Keratinocyte (primary cell): ENCODE measurements at regions not wholly inside any gene's neighbourhood (a gene's known extent, or its start where the extent isn't known, plus 50 kb on each side); places are given as distances from the start of the nearest gene placed in this dataset.

Experiments
- DNase-seq: peaks from one replicate; pipeline ENCODE4 v3.0.0-alpha.2; 2011; ENCODE audit warnings: low read depth, missing footprints, low spot score
- FAIRE-seq: peaks from 2 replicates; lab custom pipeline; 2011; peaks lifted over from hg19 to GRCh38; lab: Jason Lieb, UNC
- H2AFZ ChIP-seq: 2 replicates; pipeline ENCODE4 v1.6.0; 2012; ENCODE audit warnings: low read length, control low read depth, inconsistent platforms; ENCODE audit not compliant: control insufficient read depth
- H3K27ac ChIP-seq: 2 replicates; pipeline ENCODE4 v1.5.1; 2011; ENCODE audit warnings: low read length; ENCODE audit not compliant: control insufficient read depth, insufficient read depth
- H3K27me3 ChIP-seq: 3 replicates; pipeline ENCODE4 v1.6.0; 2011; ENCODE audit warnings: low read length; ENCODE audit not compliant: control insufficient read depth, insufficient read depth; ENCODE audit errors: extremely low read depth
- H3K36me3 ChIP-seq, 2 experiments: 2 replicates in 1 of 2; 3 replicates in 1 of 2; pipeline ENCODE4 v1.5.1; 2011; ENCODE audit warnings: low read length in 2 of 2, mild to moderate bottlenecking in 1 of 2; ENCODE audit not compliant: control insufficient read depth in 2 of 2, insufficient read depth in 2 of 2; ENCODE audit errors: extremely low read depth in 1 of 2
- H3K4me1 ChIP-seq: 3 replicates; pipeline ENCODE4 v1.5.1; 2011; ENCODE audit warnings: low read length; ENCODE audit not compliant: control insufficient read depth, insufficient read depth; ENCODE audit errors: extremely low read depth
- H3K4me2 ChIP-seq: 3 replicates; pipeline ENCODE4 v1.6.0; 2011; ENCODE audit warnings: low read depth, low read length; ENCODE audit not compliant: control insufficient read depth, insufficient read depth; ENCODE audit errors: extremely low read depth
- H3K4me3 ChIP-seq, 3 experiments: fragments of 200-600 bp in 1 of 3; sonication (generic) in 1 of 3; 2 replicates in 2 of 3; 3 replicates in 1 of 3; pipeline ENCODE4 v1.5.1; 2011 to 2016; ENCODE audit warnings: low read length in 3 of 3, mild to moderate bottlenecking in 3 of 3, control low read depth in 2 of 3, inconsistent platforms in 1 of 3, low read depth in 1 of 3, mixed read lengths in 1 of 3, mixed run types in 1 of 3, moderate library complexity in 1 of 3; ENCODE audit not compliant: control insufficient read depth in 2 of 3, insufficient read depth in 2 of 3; ENCODE audit errors: extremely low read depth in 1 of 3
- H3K79me2 ChIP-seq: 2 replicates; pipeline ENCODE4 v1.6.0; 2012; ENCODE audit warnings: low read length; ENCODE audit not compliant: control insufficient read depth, insufficient read depth
- H3K9ac ChIP-seq: 3 replicates; pipeline ENCODE4 v1.6.0; 2011; ENCODE audit warnings: low read length; ENCODE audit not compliant: control insufficient read depth, insufficient read depth; ENCODE audit errors: extremely low read depth
- H3K9me1 ChIP-seq: 3 replicates; pipeline ENCODE4 v1.6.0; 2011; ENCODE audit warnings: low read length; ENCODE audit not compliant: control insufficient read depth, insufficient read depth; ENCODE audit errors: extremely low read depth
- H3K9me3 ChIP-seq: 2 replicates; pipeline ENCODE4 v1.5.1; 2012; ENCODE audit warnings: low read depth, low read length; ENCODE audit not compliant: control insufficient read depth
- H4K20me1 ChIP-seq: 3 replicates; pipeline ENCODE4 v1.6.0; 2011; ENCODE audit warnings: low read length; ENCODE audit not compliant: control insufficient read depth, insufficient read depth; ENCODE audit errors: extremely low read depth
- CTCF ChIP-seq, 3 experiments: IDR thresholded peaks in 1 of 3; conservative IDR thresholded peaks in 1 of 3; optimal IDR thresholded peaks in 1 of 3; 2 replicates in 2 of 3; 3 replicates in 1 of 3; pipeline versions ENCODE3 to v1.5.1; 2011; ENCODE audit warnings: low read length in 3 of 3, mild to moderate bottlenecking in 3 of 3, moderate library complexity in 2 of 3, control low read depth in 1 of 3, inconsistent platforms in 1 of 3; ENCODE audit not compliant: insufficient read depth in 2 of 3; ENCODE audit errors: extremely low read depth in 1 of 3
- EZH2 ChIP-seq: IDR thresholded peaks from one replicate; pipeline ENCODE4 v1.6.1; 2012; ENCODE audit warnings: inconsistent platforms, mild to moderate bottlenecking, low read length, moderate library complexity
- dilution Hi-C: fragments of 300-500 bp; cut with MboI; formaldehyde crosslinking; loops from one replicate; pipeline ENCODE4 v1.7.0; 2020; ENCODE audit warnings: low sequenced_read_pairs; ENCODE audit not compliant: extremely low pct_ligation_motif_present

GRCh38 chr2:193824474-193824873 lies 1629.7 kb upstream of the TMEFF2 start:
- Histone ChIP-seq H2AFZ (no peak overlapping the region), H3K9me1 (no peaks in the 10 kb centered on the region), H3K9me3 (no peaks in the 10 kb centered on the region), H3K79me2 (no peaks in the 10 kb centered on the region), H3K27ac (no peak overlapping the region), H3K36me3 (no peaks in the 10 kb centered on the region), H3K4me2 (no peak overlapping the region), H3K27me3 (no peaks in the 10 kb centered on the region), H3K4me3 (no peak overlapping the region), H4K20me1 (no peaks in the 10 kb centered on the region), H3K4me1 (peaks cover 7% of the 10 kb centered on the region), H3K9ac (no peak overlapping the region)
- FAIRE-seq: no peak
- TF ChIP-seq EZH2 (no peak), CTCF (optimal IDR thresholded peaks at IDR 0.05 in 1 of 3, IDR thresholded peaks at IDR 0.05 in 1 of 3, conservative IDR thresholded peaks at IDR 0.05 in 1 of 3; ENCODE audit: extremely low read depth in 1 of 3, insufficient read depth in 2 of 3, low read length in 3 of 3) (no peak)
- dilution Hi-C loops: no loop called here
- peak; percentile 89 for DNase-seq

GRCh38 chr2:193818801-193819499 lies 1624.2 kb upstream of the TMEFF2 start:
- Histone ChIP-seq H2AFZ (no peak overlapping the region), H4K20me1 (no peaks in the 10 kb centered on the region), H3K27me3 (no peaks in the 10 kb centered on the region), H3K79me2 (no peaks in the 10 kb centered on the region), H3K4me2 (no peak overlapping the region), H3K36me3 (no peaks in the 10 kb centered on the region), H3K9me3 (peaks cover 5% of the 10 kb centered on the region), H3K27ac (no peak overlapping the region), H3K9me1 (no peaks in the 10 kb centered on the region), H3K4me3 (no peak overlapping the region), H3K9ac (no peak overlapping the region), H3K4me1 (peaks cover 3% of the 10 kb centered on the region)
- TF ChIP-seq EZH2: no peak
- TF ChIP-seq CTCF (optimal IDR thresholded peaks at IDR 0.05 in 1 of 3, IDR thresholded peaks at IDR 0.05 in 1 of 3, conservative IDR thresholded peaks at IDR 0.05 in 1 of 3; ENCODE audit: extremely low read depth in 1 of 3, insufficient read depth in 2 of 3, low read length in 3 of 3): no peak
- no peak for DNase-seq
- dilution Hi-C loops: no loop called here
- no peak for FAIRE-seq
